Esophagus muscularis mucosa (tissue), 4 donors: ENCODE measurements at regions not wholly inside any gene's neighbourhood (a gene's known extent, or its start where the extent isn't known, plus 50 kb on each side); places are given as distances from the start of the nearest gene placed in this dataset.
A peak's percentile ranks its signal among the peaks of the same experiment; 100 is the strongest.

Experiments used
- DNase-seq: peaks from one replicate; pipeline ENCODE4 v3.0.0-alpha.2; 2017; ENCODE audit errors: extremely low spot score
- H3K27ac ChIP-seq, 4 donors: fragments of 200-600 bp; sonication (generic); replicated peaks in 1 of 4; 1 replicate in 3 of 4; 2 replicates in 1 of 4; pipeline ENCODE4 v1.5.1; 2016 to 2019; ENCODE audit warnings: mild to moderate bottlenecking in 1 of 4
- H3K27me3 ChIP-seq, 4 donors: fragments of 200-600 bp; sonication (generic); one replicate each; pipeline versions ENCODE4 v1.5.1 to v1.6.0; 2016 to 2019
- H3K36me3 ChIP-seq, 4 donors: fragments of 200-600 bp; sonication (generic); one replicate each; pipeline ENCODE4 v1.5.1; 2016 to 2019
- H3K4me1 ChIP-seq, 4 donors: fragments of 200-600 bp; sonication (generic); one replicate each; pipeline ENCODE4 v1.5.1; 2016 to 2019
- H3K4me3 ChIP-seq, 4 donors: fragments of 200-600 bp; sonication (generic); 1 replicate in 2 of 4; 2 replicates in 2 of 4; pipeline ENCODE4 v1.5.1; 2016 to 2019; ENCODE audit warnings: mild to moderate bottlenecking in 4 of 4, moderate library complexity in 1 of 4
- H3K9me3 ChIP-seq, 4 donors: fragments of 200-600 bp; sonication (generic); 1 replicate in 3 of 4; 2 replicates in 1 of 4; pipeline ENCODE4 v1.5.1; 2016 to 2019
- CTCF ChIP-seq, 3 experiments: fragments of 200-600 bp in 2 of 3; fragments of 450-650 bp in 1 of 3; sonication (generic) in 2 of 3; IDR thresholded peaks; one replicate each; pipeline ENCODE4 v1.5.1; 2017 to 2019; ENCODE audit warnings: antibody characterized with exemption in 3 of 3, mild to moderate bottlenecking in 2 of 3, moderate library complexity in 1 of 3
- EP300 ChIP-seq: sonication (generic); formaldehyde crosslinking; IDR thresholded peaks from one replicate; pipeline ENCODE4 v1.6.1; 2017; ENCODE audit warnings: antibody characterized with exemption
- POLR2A ChIP-seq: fragments of 450-650 bp; IDR thresholded peaks from one replicate; pipeline ENCODE4 v1.6.1; 2017; ENCODE audit warnings: antibody characterized with exemption, moderate library complexity, mild to moderate bottlenecking, low read depth
- POLR2AphosphoS5 ChIP-seq, 2 donors: sonication (generic); formaldehyde crosslinking; IDR thresholded peaks; one replicate each; pipeline ENCODE4 v1.6.1; 2017; ENCODE audit warnings: antibody characterized with exemption in 2 of 2
- WGBS: methylation state at CpG from one replicate; pipeline ENCODE4 v1.1.5; 2018; 5-methylcytosine and 5-hydroxymethylcytosine counted together
- intact Hi-C: fragments of 100-400 bp; cut with DNase I; formaldehyde crosslinking; loops from one replicate; pipeline ENCODE4 v1.15.1; 2023

GRCh38 chr15:96268442-96269204 lies 61.9 kb upstream of the NR2F2 start:
- peak; percentile 19 for DNase-seq
- Histone ChIP-seq H3K4me1 (peaks cover 0 to 22% (median 13%) of the 10 kb centered on the region in 4 donors), H3K27ac (no peak overlapping the region), H3K9me3 (no peaks in the 10 kb centered on the region), H3K36me3 (peaks cover 0 to 19% (median 0%) of the 10 kb centered on the region in 4 donors), H3K27me3 (no peaks in the 10 kb centered on the region), H3K4me3 (no peak overlapping the region)
- TF ChIP-seq CTCF (IDR thresholded peaks at IDR 0.05) (no peak), POLR2A (no peak), POLR2AphosphoS5 (IDR thresholded peaks at IDR 0.05) (no peak), EP300 (no peak)
- intact Hi-C loops = no loop called here
- WGBS = 78% methylated on average over 14 of the region's 14 CpGs

GRCh38 chr15:96270581-96271172 lies 59.8 kb upstream of the NR2F2 start:
- no peaks in the 10 kb centered on the region for H3K27me3 ChIP-seq
- no peak overlapping the region for H3K4me3 ChIP-seq
- WGBS = 76% methylated on average over 6 of the region's 6 CpGs
- peaks cover 0 to 9% (median 0%) of the 10 kb centered on the region in 4 donors for H3K4me1 ChIP-seq
- intact Hi-C loops = loop anchor here (5.0 kb wide), 1 partner anchor 42 kb away; no protein-coding TSS in a partner anchor
- H3K36me3 ChIP-seq = peaks cover 0 to 28% (median 0%) of the 10 kb centered on the region in 4 donors
- H3K27ac ChIP-seq = no peak overlapping the region
- TF ChIP-seq CTCF (IDR thresholded peaks at IDR 0.05) (no peak), POLR2AphosphoS5 (IDR thresholded peaks at IDR 0.05) (no peak), EP300 (no peak), POLR2A (no peak)
- no peaks in the 10 kb centered on the region for H3K9me3 ChIP-seq
- peak; percentile 42 for DNase-seq

- Histone ChIP-seq H3K4me3 (no peak overlapping the region), H3K9me3 (no peaks in the 10 kb centered on the region), H3K27me3 (no peaks in the 10 kb centered on the region), H3K36me3 (peaks cover 0 to 42% (median 2%) of the 10 kb centered on the region in 4 donors), H3K27ac (no peak overlapping the region), H3K4me1 (peaks cover 0 to 9% (median 0%) of the 10 kb centered on the region in 4 donors)
- no peak for DNase-seq
- TF ChIP-seq POLR2AphosphoS5 (IDR thresholded peaks at IDR 0.05) (no peak), POLR2A (no peak), CTCF (IDR thresholded peaks at IDR 0.05) (no peak), EP300 (no peak)
- WGBS = 85% methylated on average over 1 of the region's 1 CpG
- intact Hi-C loops = loop anchor here (5.0 kb wide), 1 partner anchor 40 kb away; no protein-coding TSS in a partner anchor
Measured at GRCh38 chr15:96272427-96272826, 58.1 kb upstream of the NR2F2 start.

GRCh38 chr15:96273317-96274086 lies 57.0 kb upstream of the NR2F2 start:
- Histone ChIP-seq H3K9me3 (no peaks in the 10 kb centered on the region), H3K4me3 (no peak overlapping the region), H3K36me3 (peaks cover 0 to 52% (median 4%) of the 10 kb centered on the region in 4 donors), H3K27ac (no peak overlapping the region), H3K27me3 (no peaks in the 10 kb centered on the region), H3K4me1 (peaks cover 0 to 9% (median 0%) of the 10 kb centered on the region in 4 donors)
- TF ChIP-seq POLR2AphosphoS5 (IDR thresholded peaks at IDR 0.05) (no peak), CTCF (IDR thresholded peaks at IDR 0.05) (no peak), EP300 (no peak), POLR2A (no peak)
- WGBS = 96% methylated on average over 14 of the region's 15 CpGs
- intact Hi-C loops = loop anchor here (5.0 kb wide), 1 partner anchor 39 kb away; no protein-coding TSS in a partner anchor
- DNase-seq = peak; percentile 79
